ENCODE measurements at regions not wholly inside any gene's neighbourhood (a gene's known extent, or its start where the extent isn't known, plus 50 kb on each side); places are given as distances from the start of the nearest gene placed in this dataset.

- TF ChIP-seq, protein P1, sequence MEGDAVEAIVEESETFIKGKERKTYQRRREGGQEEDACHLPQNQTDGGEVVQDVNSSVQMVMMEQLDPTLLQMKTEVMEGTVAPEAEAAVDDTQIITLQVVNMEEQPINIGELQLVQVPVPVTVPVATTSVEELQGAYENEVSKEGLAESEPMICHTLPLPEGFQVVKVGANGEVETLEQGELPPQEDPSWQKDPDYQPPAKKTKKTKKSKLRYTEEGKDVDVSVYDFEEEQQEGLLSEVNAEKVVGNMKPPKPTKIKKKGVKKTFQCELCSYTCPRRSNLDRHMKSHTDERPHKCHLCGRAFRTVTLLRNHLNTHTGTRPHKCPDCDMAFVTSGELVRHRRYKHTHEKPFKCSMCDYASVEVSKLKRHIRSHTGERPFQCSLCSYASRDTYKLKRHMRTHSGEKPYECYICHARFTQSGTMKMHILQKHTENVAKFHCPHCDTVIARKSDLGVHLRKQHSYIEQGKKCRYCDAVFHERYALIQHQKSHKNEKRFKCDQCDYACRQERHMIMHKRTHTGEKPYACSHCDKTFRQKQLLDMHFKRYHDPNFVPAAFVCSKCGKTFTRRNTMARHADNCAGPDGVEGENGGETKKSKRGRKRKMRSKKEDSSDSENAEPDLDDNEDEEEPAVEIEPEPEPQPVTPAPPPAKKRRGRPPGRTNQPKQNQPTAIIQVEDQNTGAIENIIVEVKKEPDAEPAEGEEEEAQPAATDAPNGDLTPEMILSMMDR (conservative IDR thresholded peaks at IDR 0.05), result no peak
- TF ChIP-seq EZH2 (IDR thresholded peaks at IDR 0.05; ENCODE audit: low read depth), result no peak
Observed at GRCh38 chr17:71039391-71039790, 870.1 kb downstream of the KCNJ2 start.

All from PC-9 (cell line).